ENCODE measurements at regions not wholly inside any gene's neighbourhood (a gene's known extent, or its start where the extent isn't known, plus 50 kb on each side); places are given as distances from the start of the nearest gene placed in this dataset.

GRCh38 chr3:13142552-13143380, 69.5 kb upstream of the IQSEC1 start:
- Histone ChIP-seq H2AFZ (ENCODE audit: low read depth, low read length) (no peak overlapping the region), H4K20me1 (replicated peaks; ENCODE audit: control insufficient read depth, insufficient read depth, low read length) (peaks cover 17% of the 10 kb centered on the region), H3K79me2 (ENCODE audit: control insufficient read depth, insufficient read depth, low read length) (no peaks in the 10 kb centered on the region), H3K27me3 (ENCODE audit: control insufficient read depth in 2 of 2, insufficient read depth in 2 of 2, low read length in 2 of 2) (peaks cover 15 to 80% of the 10 kb centered on the region in 2 experiments), H3K9ac (ENCODE audit: insufficient read depth in 1 of 2, low read depth in 2 of 2, low read length in 2 of 2) (no peak overlapping the region), H3K4me2 (ENCODE audit: insufficient read depth, low read length) (no peak overlapping the region), H3K9me1 (ENCODE audit: control insufficient read depth, insufficient read depth, low read length) (no peaks in the 10 kb centered on the region), H3K9me3 (replicated peaks; ENCODE audit: control insufficient read depth, insufficient read depth, low read depth, low read length) (no peaks in the 10 kb centered on the region), H3K4me3 (no peak overlapping the region), H3K36me3 (ENCODE audit: control insufficient read depth, insufficient read depth, low read length) (no peaks in the 10 kb centered on the region), H3K27ac (ENCODE audit: extremely low read depth, low read depth, low read length) (no peak overlapping the region), H3K4me1 (replicated peaks in 1 of 2; ENCODE audit: control insufficient read depth in 2 of 2, insufficient read depth in 2 of 2, low read length in 2 of 2) (no peaks in the 10 kb centered on the region)
- CTCF ChIA-PET (ENCODE audit: low intra/inter-chr PET ratio), result no interaction called here
- ATAC-seq (no peak), DNase-seq (ENCODE audit: extremely low read depth in 1 of 4, low spot score in 3 of 4) (no peak), FAIRE-seq (no peak)
- POLR2A ChIA-PET, result interaction anchor here (0.6 to 1.2 kb wide), 4 partner anchors 18 to 250 kb away, joined by 3 to 5 read pairs (median 4); no protein-coding TSS in a partner anchor
- in situ Hi-C loops (cut with MboI) (no loop called here), intact Hi-C loops (cut with micrococcal nuclease) (loop anchor here (5.0 kb wide), 1 partner anchor 80 kb away; no protein-coding TSS in a partner anchor)
- BruUV-seq (replicated peaks), result no TSS peak
- 2% methylated on average over 9 of the region's 9 CpGs for WGBS (ENCODE audit: insufficient coverage, low coverage, missing lambda C conversion rate)
- TF ChIP-seq TAF7 (tag; IDR thresholded peaks at IDR 0.05) (no peak), ELF4 (CRISPR knock-in tag; IDR thresholded peaks at IDR 0.05) (no peak), TCF15 (CRISPR knock-in tag; IDR thresholded peaks at IDR 0.05) (no peak), GTF2F1 (IDR thresholded peaks at IDR 0.05; ENCODE audit: low read depth, low read length) (no peak), PRMT5 (CRISPR knock-in tag; IDR thresholded peaks at IDR 0.05) (no peak), ZNF395 (CRISPR knock-in tag; IDR thresholded peaks at IDR 0.05) (no peak), RERE (CRISPR knock-in tag; IDR thresholded peaks at IDR 0.05; ENCODE audit: borderline replicate concordance) (no peak), HEY1 (CRISPR knock-in tag; IDR thresholded peaks at IDR 0.05; ENCODE audit: borderline replicate concordance) (no peak), KHSRP (IDR thresholded peaks at IDR 0.05) (no peak), ZBTB43 (CRISPR knock-in tag; IDR thresholded peaks at IDR 0.05) (no peak), NFE2L1 (tag; IDR thresholded peaks at IDR 0.05; ENCODE audit: borderline replicate concordance, low read depth) (no peak)

Data from K562 (cell line).